OCI-LY1 (cell line): ENCODE measurements at regions not wholly inside any gene's neighbourhood (a gene's known extent, or its start where the extent isn't known, plus 50 kb on each side); places are given as distances from the start of the nearest gene placed in this dataset.
A peak's percentile ranks its signal among the peaks of the same experiment; 100 is the strongest.

Experiments
- H2AFZ ChIP-seq: fragments of 200-600 bp; sonication (generic), shearing (Covaris generic); 2 replicates; pipeline ENCODE4 v1.6.0; 2014; ENCODE audit warnings: antibody characterized with exemption, mild to moderate bottlenecking, low read length
- H3F3A ChIP-seq: fragments of 200-600 bp; sonication (generic), shearing (Covaris generic); 2 replicates; pipeline ENCODE4 v1.6.0; 2014; ENCODE audit warnings: mild to moderate bottlenecking, antibody characterized with exemption, low read length, moderate library complexity; ENCODE audit not compliant: insufficient read depth
- H3K27ac ChIP-seq: fragments of 200-600 bp; sonication (generic); 2 replicates; pipeline ENCODE4 v1.5.1; 2014; ENCODE audit warnings: low read length, mixed run types, mild to moderate bottlenecking, low read depth; ENCODE audit not compliant: poor library complexity, severe bottlenecking
- H3K27me3 ChIP-seq: fragments of 200-600 bp; sonication (generic); 2 replicates; pipeline ENCODE4 v1.6.0; 2014; ENCODE audit warnings: antibody characterized with exemption, mild to moderate bottlenecking, low read length, moderate library complexity; ENCODE audit not compliant: insufficient read depth
- H3K36me3 ChIP-seq: fragments of 200-600 bp; sonication (generic); 2 replicates; pipeline ENCODE4 v1.6.1; 2014; ENCODE audit warnings: mild to moderate bottlenecking, antibody characterized with exemption, low read length, moderate library complexity, mixed read lengths; ENCODE audit not compliant: insufficient read depth
- H3K4me1 ChIP-seq: fragments of 200-600 bp; sonication (generic); 2 replicates; pipeline ENCODE4 v1.5.1; 2014; ENCODE audit warnings: mild to moderate bottlenecking, low read length, moderate library complexity; ENCODE audit not compliant: insufficient read depth, severe bottlenecking
- H3K4me2 ChIP-seq: fragments of 200-600 bp; sonication (generic), shearing (Covaris generic); 2 replicates; pipeline ENCODE4 v1.6.1; 2014; ENCODE audit warnings: low read length
- H3K4me3 ChIP-seq: fragments of 200-600 bp; sonication (generic); 2 replicates; pipeline ENCODE4 v1.5.1; 2014; ENCODE audit warnings: low read length, low read depth, mild to moderate bottlenecking, mixed read lengths; ENCODE audit not compliant: poor library complexity, severe bottlenecking
- H3K79me2 ChIP-seq: fragments of 200-600 bp; shearing (Covaris generic); 2 replicates; pipeline ENCODE4 v1.6.1; 2016; ENCODE audit warnings: mixed run types, low read length, mixed read lengths; ENCODE audit not compliant: insufficient read depth
- H3K9ac ChIP-seq: fragments of 200-600 bp; sonication (generic), shearing (Covaris generic); 2 replicates; pipeline ENCODE4 v1.6.1; 2014; ENCODE audit warnings: mild to moderate bottlenecking, low read length, mixed read lengths
- H3K9me2 ChIP-seq: fragments of 200-600 bp; sonication (generic), shearing (Covaris generic); 2 replicates; pipeline ENCODE4 v1.6.1; 2014; ENCODE audit warnings: low read depth, mild to moderate bottlenecking, low read length, mixed read lengths
- H3K9me3 ChIP-seq: fragments of 200-600 bp; shearing (Covaris generic); 2 replicates; pipeline ENCODE4 v1.6.1; 2014; ENCODE audit warnings: low read length, mixed read lengths
- H4K20me1 ChIP-seq: fragments of 200-600 bp; sonication (generic), shearing (Covaris generic); 2 replicates; pipeline ENCODE4 v1.6.0; 2016; ENCODE audit warnings: mild to moderate bottlenecking, low read length; ENCODE audit not compliant: insufficient read depth
- EZH2 ChIP-seq: fragments of 200-600 bp; sonication (generic), shearing (Covaris generic); IDR thresholded peaks from 2 replicates; pipeline ENCODE4 v1.8.0; 2017; ENCODE audit warnings: borderline replicate concordance, mixed run types, mild to moderate bottlenecking, antibody characterized with exemption, low read length, moderate library complexity, mixed read lengths
- TF ChIP-seq, protein P1 (sequence below): fragments of 200-600 bp; sonication (generic), shearing (Covaris generic); IDR thresholded peaks from 2 replicates; pipeline ENCODE4 v1.5.1; 2017; ENCODE audit warnings: mild to moderate bottlenecking, antibody characterized with exemption, low read length, moderate library complexity, mixed read lengths

- H4K20me1 ChIP-seq = no peaks in the 10 kb centered on the region
- no peaks in the 10 kb centered on the region for H3K36me3 ChIP-seq
- peaks cover 18% of the 10 kb centered on the region for H3K4me1 ChIP-seq
- no peaks in the 10 kb centered on the region for H3K79me2 ChIP-seq
- no peak overlapping the region for H3K27ac ChIP-seq
- no peak overlapping the region for H3K4me3 ChIP-seq
- no peaks in the 10 kb centered on the region for H3F3A ChIP-seq
- no peak overlapping the region for H3K9ac ChIP-seq
- H2AFZ ChIP-seq = no peak overlapping the region
- no peaks in the 10 kb centered on the region for H3K27me3 ChIP-seq
- no peaks in the 10 kb centered on the region for H3K9me3 ChIP-seq
- no peak overlapping the region for H3K4me2 ChIP-seq
- TF ChIP-seq, protein P1, sequence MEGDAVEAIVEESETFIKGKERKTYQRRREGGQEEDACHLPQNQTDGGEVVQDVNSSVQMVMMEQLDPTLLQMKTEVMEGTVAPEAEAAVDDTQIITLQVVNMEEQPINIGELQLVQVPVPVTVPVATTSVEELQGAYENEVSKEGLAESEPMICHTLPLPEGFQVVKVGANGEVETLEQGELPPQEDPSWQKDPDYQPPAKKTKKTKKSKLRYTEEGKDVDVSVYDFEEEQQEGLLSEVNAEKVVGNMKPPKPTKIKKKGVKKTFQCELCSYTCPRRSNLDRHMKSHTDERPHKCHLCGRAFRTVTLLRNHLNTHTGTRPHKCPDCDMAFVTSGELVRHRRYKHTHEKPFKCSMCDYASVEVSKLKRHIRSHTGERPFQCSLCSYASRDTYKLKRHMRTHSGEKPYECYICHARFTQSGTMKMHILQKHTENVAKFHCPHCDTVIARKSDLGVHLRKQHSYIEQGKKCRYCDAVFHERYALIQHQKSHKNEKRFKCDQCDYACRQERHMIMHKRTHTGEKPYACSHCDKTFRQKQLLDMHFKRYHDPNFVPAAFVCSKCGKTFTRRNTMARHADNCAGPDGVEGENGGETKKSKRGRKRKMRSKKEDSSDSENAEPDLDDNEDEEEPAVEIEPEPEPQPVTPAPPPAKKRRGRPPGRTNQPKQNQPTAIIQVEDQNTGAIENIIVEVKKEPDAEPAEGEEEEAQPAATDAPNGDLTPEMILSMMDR = no peak
- TF ChIP-seq EZH2 = no peak
- H3K9me2 ChIP-seq = no peaks in the 10 kb centered on the region
Observed at GRCh38 chr4:113838460-113838859, 76.9 kb upstream of the CAMK2D start.

GRCh38 chr4:113837397-113837796 is 75.9 kb upstream of the CAMK2D start:
- peak overlapping the region; percentile 14; the same call in 1 of the 2 replicates for H3K9ac ChIP-seq
- no peak overlapping the region for H3K4me3 ChIP-seq
- H3K79me2 ChIP-seq = no peaks in the 10 kb centered on the region
- peak overlapping the region; percentile 17; the same call in 1 of the 2 replicates for H3K4me2 ChIP-seq
- H2AFZ ChIP-seq = peak overlapping the region; percentile 34; the same call in 1 of the 2 replicates
- H3K9me2 ChIP-seq = no peaks in the 10 kb centered on the region
- H3K9me3 ChIP-seq = no peaks in the 10 kb centered on the region
- TF ChIP-seq EZH2 = no peak
- TF ChIP-seq, protein P1 = no peak
- no peaks in the 10 kb centered on the region for H3F3A ChIP-seq
- H3K27ac ChIP-seq = peak overlapping the region; percentile 44
- no peaks in the 10 kb centered on the region for H3K36me3 ChIP-seq
- H3K4me1 ChIP-seq = peaks cover 18% of the 10 kb centered on the region
- H3K27me3 ChIP-seq = no peaks in the 10 kb centered on the region
- no peaks in the 10 kb centered on the region for H4K20me1 ChIP-seq

DNA sequence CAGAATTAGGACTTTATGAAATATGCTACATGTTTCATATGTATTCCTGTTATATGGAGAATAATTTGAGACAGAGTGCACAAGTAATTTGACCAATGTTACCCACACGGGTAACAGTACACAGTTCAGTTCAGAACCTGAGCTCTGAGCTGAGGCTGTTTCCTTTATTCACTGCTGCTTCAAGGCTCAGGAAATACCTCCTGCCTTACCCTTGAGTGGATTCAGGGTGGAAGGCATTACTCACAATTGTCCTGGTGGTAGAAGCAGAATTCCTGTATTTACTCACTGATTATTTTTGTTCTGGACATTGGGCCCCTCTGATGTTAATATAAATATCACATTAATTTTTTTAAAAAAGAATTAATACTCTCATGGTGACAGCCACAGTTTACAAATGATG is 73.5 kb upstream of the CAMK2D start:
- Histone ChIP-seq H3K4me1 (peaks cover 18% of the 10 kb centered on the region), H3F3A (no peaks in the 10 kb centered on the region), H3K27me3 (no peaks in the 10 kb centered on the region), H3K36me3 (no peaks in the 10 kb centered on the region), H3K9me2 (no peaks in the 10 kb centered on the region), H3K79me2 (no peaks in the 10 kb centered on the region), H3K9me3 (no peaks in the 10 kb centered on the region), H4K20me1 (no peaks in the 10 kb centered on the region), H2AFZ (no peak overlapping the region), H3K4me2 (no peak overlapping the region), H3K4me3 (no peak overlapping the region), H3K27ac (no peak overlapping the region), H3K9ac (no peak overlapping the region)
- TF ChIP-seq, protein P1 = no peak
- TF ChIP-seq EZH2 = no peak
